ENCODE measurements at regions not wholly inside any gene's neighbourhood (a gene's known extent, or its start where the extent isn't known, plus 50 kb on each side); places are given as distances from the start of the nearest gene placed in this dataset.

GRCh38 chr10:120995768-120996167, 144.6 kb downstream of the WDR11 start:
- no peak overlapping the region for H3K4me3 ChIP-seq (replicated peaks; ENCODE audit: low read depth, low read length)
- DNase-seq (ENCODE audit: low read depth), result no peak
- no peak for TF ChIP-seq CTCF (IDR thresholded peaks at IDR 0.05; ENCODE audit: low read length, missing control alignments)

GRCh38 chr10:120996456-120997034, 145.4 kb downstream of the WDR11 start:
- H3K4me3 ChIP-seq (replicated peaks; ENCODE audit: low read depth, low read length), result no peak overlapping the region
- TF ChIP-seq CTCF (IDR thresholded peaks at IDR 0.05; ENCODE audit: low read length, missing control alignments), result no peak
- no peak for DNase-seq (ENCODE audit: low read depth)

- no peak overlapping the region for H3K4me3 ChIP-seq (replicated peaks; ENCODE audit: low read depth, low read length)
- DNase-seq (ENCODE audit: low read depth), result no peak
- no peak for TF ChIP-seq CTCF (IDR thresholded peaks at IDR 0.05; ENCODE audit: low read length, missing control alignments)
Observed at GRCh38 chr10:120997313-120997712, 146.2 kb downstream of the WDR11 start.

GRCh38 chr10:120997756-120998155, 146.6 kb downstream of the WDR11 start:
- no peak for TF ChIP-seq CTCF (IDR thresholded peaks at IDR 0.05; ENCODE audit: low read length, missing control alignments)

GRCh38 chr10:120998251-120998650, 147.1 kb downstream of the WDR11 start:
- no peak overlapping the region for H3K4me3 ChIP-seq (replicated peaks; ENCODE audit: low read depth, low read length)
- TF ChIP-seq CTCF (IDR thresholded peaks at IDR 0.05; ENCODE audit: low read length, missing control alignments), result no peak
- no peak for DNase-seq (ENCODE audit: low read depth)

More at GRCh38 chr10:120997756-120998155, 146.6 kb downstream of the WDR11 start:
- DNase-seq (ENCODE audit: low read depth), result no peak
- H3K4me3 ChIP-seq (replicated peaks; ENCODE audit: low read depth, low read length), result no peak overlapping the region

GRCh38 chr10:120998782-120999285, 147.7 kb downstream of the WDR11 start:
- H3K4me3 ChIP-seq (replicated peaks; ENCODE audit: low read depth, low read length), result no peak overlapping the region
- no peak for TF ChIP-seq CTCF (IDR thresholded peaks at IDR 0.05; ENCODE audit: low read length, missing control alignments)
- no peak for DNase-seq (ENCODE audit: low read depth)

- no peak overlapping the region for H3K4me3 ChIP-seq (replicated peaks; ENCODE audit: low read depth, low read length)
- DNase-seq (ENCODE audit: low read depth), result no peak
- no peak for TF ChIP-seq CTCF (IDR thresholded peaks at IDR 0.05; ENCODE audit: low read length, missing control alignments)
Observed at GRCh38 chr10:120999868-121000267, 148.7 kb downstream of the WDR11 start.
